GM18511 (cell line): ENCODE measurements at regions not wholly inside any gene's neighbourhood (a gene's known extent, or its start where the extent isn't known, plus 50 kb on each side); places are given as distances from the start of the nearest gene placed in this dataset.

Experiments used
- ATAC-seq: cut with Tn5 transposase; IDR thresholded peaks from one replicate; pipeline ENCODE4 v1.9.1; 2021; ENCODE audit warnings: mild to moderate bottlenecking, moderate library complexity; ENCODE audit not compliant: unreplicated experiment

DNA sequence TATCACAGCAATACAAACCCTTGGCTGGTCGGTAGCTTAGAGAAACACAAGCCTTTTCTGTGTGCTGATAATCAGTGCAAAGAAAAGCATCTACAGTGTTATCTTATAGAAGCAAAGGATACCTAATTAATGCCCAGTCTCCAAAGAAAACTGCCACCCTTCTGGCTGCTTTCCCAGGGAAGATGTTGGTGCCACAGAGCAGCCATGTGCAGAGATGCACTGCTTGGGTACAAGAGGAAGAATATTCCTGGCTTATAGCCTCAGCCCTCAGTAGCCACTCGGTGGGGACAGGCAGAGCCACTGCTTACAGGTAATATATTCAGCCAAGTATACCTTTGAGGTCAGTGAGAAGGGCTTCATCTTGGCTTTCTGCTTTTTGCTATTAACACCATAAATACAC, 185.3 kb downstream of the PCSK1 start:
- ATAC-seq: no peak

DNA sequence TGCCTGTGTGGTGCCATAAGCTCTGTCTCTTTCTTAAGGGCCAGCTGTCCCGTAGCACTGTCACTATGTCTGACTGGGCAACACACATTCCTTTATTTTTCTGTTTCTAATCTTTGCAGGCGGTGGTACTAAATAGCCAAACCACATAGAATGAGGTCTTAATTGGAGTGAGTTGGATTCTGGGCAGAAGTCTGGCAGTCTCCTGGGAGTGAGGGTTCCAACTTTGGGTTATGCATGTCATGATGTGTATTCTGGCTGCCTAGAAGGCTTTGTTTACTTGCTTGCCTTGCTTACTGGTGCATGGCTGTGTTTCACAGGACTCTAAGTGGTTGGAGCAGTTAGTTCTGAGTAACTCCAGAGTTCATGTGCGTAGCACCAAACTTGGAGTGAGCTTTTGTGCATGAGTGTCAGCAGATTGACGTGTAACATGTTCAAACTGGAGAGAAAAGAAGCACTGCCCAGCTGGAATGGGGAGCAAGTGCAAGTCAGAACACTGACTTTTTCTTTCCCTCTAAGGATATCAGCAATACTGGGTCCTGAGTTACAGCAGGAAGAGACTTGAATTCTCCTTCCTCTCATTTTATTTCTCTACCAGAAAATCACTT, 185.8 kb downstream of the PCSK1 start:
- ATAC-seq: no peak

DNA sequence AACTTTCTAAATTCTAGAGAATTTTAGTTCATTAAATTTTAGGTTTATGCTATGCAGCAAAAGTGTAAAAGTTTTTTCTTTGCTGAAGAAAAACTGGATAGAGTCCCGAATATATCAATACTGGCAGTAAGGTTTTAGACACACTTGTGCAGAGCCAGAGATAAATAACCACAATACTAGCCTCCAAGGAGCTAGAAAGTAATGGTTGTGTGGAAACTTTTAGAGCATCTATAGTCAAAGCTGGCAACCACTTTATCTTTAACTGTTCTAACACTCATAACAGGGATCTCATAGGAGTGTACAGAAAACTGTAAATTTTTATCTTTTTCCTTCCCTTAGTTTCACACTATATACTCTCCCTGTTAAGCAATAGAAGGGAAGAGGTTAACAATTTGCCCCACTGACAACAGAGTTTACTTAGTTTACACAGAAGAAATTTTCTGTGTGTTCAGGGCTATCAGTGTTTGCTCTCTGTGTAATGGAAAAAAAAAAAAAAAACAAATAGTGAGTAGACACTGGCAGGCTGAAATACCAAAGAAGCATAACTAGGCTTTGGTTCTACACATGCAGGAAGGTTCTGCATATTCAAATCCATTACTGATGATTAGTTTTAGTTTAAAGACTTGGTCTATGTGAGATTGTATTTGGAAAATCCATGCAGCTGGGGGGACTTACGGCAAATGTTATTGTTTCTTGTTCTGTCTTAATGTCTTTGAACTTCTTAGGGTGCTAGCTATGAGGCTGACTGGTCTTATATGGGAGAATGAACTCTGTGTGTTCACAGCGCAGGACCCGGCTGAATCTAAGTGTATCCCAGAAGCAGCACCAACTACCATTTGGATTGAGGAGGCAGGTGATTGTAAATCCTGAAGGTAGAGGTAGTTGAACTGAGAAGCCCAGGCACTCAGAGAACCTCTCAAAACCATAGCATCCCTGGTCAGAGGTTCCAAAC, 187.6 kb downstream of the PCSK1 start:
- no peak for ATAC-seq

DNA sequence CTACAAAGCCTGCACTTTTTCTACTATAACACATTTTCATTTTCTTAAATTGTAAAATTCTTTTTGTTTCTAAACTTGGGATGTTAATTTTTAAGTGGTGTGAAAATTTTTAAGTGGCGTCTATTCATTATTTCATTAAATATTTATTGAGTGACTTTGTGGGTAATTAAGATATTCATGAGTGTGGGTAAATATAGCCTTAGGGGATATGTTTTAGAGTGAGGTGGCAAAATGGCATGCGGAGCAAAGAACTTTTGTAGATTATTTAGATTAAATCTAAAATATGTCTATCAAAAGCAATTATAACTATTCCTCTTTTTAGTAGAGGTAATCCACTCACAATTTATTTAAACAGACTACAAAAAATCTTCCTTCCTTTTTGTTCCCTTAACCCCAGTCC, 188.4 kb downstream of the PCSK1 start:
- no peak for ATAC-seq

DNA sequence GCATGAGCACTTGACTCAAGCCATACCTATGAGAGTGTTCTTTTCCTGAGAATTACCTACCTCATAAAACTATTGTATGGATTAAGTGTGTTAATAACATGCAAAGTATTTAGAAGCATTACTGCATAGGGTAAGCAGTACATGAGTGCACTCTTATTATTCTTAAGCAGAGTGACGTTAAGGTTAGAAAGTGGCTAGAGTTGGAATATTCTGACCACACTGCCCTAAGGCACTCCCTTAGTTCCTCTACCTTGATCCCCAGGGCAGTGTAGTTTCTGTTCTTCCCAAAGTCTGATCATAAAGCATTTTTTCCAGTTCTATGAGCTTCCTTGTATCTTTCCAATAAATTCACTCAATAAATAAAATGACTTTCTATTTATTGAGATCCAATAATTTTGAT, 189.2 kb downstream of the PCSK1 start:
- ATAC-seq: no peak

DNA sequence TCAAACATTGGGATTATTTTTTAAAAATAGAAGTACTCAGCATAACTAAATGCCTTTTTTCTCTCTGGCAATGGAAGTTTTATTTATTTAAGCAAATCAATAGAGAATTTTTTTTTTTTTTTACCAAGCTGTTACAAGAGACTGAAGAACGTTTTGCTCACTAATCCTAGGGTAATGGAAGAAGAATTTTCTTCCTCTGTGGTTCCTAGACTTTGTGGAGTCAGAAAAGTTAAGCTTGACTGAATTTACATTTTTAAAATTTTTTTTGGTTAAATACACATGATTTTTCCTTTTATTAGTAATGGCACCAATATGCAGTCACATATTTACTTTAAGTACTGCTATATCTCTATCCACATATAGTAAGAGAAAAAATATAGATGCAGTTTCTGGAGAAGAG, 189.8 kb downstream of the PCSK1 start:
- no peak for ATAC-seq

DNA sequence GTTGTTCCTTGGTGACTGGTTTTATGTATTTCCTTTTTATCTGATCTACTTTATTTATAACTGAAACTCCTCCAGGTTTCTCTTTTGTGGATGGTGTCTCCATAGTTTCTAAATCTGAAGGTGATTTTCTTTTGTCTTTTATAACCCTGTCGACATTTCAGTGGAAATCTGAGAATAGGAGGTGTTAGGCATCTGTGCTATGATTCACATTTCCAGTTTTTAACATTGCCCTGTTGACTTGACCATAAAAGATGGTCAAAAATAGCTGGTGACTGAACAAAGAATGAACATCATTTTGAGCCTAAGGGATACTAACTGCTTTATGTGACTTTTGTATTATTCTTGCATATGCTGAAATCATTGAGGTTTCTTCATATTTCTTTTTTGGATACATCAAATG, 190.5 kb downstream of the PCSK1 start:
- no peak for ATAC-seq

DNA sequence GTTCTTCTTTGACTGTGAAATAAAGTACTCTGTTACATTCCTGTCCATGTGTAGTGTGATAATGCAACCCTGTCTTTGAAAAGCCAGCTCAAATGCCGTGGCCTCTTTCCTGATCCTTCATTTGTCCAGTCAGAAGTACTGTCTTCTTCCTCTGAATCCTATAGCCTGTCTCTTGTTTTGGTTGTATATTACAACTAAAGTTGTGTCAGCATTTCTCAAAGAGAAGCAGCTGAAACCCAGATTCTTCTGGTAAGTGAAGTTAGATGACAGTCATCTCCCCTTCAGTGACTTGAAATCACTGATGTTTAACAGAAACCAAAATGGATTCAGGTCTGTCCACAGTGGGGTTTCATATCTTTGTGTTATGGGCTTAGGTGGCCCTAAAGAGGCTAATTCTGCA, 196.2 kb downstream of the PCSK1 start:
- ATAC-seq: no peak

DNA sequence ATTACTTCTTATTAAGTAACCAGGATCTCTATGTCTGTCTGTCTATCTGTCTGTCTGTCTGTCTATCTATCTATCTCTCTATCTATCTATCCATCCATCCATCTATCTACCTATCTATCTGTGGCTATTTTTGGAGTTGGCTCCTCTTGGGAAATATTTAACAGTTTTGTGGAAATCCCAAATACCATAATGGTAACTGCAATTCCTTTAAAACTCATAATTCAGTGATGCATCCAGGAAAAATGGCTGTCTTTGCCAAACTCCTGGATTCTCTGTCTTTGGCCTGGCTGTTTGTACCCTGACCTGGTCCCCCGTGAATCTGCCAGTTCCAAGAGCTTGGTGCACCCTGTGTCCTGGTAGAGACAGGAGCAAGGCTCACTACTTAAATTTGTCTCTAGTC, 197.0 kb downstream of the PCSK1 start:
- ATAC-seq: no peak

DNA sequence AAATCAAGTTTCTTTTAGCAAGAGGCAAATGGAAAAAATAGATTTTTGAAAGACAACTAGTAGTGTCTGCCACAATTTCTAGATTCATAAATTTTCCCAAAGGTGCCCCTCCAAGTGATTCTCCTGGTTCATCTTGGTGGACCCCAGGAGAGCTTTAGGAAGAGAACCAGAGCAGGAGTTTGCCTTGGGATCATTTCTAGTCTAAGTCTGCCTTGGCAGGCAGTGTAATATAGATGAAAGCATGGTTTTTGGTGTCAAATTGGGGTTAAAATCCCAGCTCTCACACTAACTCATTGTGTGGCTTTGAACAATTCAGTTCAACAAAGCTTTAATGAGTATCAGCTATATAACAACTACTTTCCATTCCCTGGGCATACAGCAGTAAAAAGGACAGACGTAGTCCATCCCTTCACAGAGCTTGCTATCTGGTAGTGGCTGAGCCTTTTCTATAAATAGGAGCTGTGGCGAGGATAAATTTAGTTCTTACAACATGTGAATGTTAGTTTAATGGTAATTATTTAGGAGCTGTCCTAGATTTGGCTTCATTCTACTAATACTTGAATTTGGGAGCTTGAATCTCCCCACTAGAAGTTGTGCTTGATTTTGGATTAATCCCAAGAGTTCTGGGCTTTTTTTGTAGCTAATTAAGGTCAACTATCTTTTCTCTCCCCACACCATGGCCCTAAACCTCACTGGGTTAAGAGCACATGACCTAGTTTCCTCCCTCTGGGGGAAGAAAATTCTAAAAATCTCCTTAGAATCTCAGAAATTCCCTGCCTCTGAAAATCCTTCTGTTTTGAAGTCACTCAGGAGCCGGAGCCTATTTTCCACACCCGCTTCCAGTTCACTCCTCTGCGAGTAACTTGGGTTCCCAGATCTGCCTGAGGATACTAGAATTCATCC, 197.8 kb downstream of the PCSK1 start:
- no peak for ATAC-seq

DNA sequence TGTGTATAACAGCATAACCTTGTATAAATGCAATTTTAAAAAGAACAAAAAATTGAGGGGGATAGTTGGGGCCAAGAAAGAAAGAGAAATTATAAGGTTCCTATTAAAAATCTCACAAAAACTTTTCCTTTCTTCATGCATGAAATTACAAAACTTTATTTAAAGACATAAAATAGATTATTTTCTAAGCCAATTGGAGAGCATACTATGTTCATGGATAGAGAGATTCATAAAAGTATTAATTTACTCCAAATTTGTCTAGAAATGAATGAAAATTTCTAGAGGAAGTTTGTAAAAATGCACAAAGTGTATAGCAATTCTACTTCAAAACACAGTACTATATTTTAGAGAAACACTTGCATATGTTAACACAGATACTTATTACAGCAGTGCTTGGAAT, 200.4 kb downstream of the PCSK1 start:
- no peak for ATAC-seq

DNA sequence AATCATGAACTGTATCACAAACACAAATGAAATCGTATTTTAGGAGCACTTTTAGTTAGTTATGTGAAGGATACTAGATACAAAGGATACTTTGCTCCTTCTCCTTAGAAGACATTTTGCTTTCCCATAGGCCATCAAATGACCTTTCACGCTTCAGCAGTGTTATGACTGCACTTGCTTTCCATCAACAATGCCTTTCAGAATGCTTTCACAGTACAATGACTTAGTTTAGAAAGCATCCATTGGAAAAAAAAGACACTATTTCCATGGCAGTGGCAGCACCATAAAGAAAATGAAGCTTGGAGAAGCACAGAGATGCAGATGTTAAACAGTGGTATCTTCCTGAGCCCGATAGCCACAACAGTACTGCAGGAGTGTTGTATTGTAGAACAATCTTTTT, 203.9 kb downstream of the PCSK1 start:
- no peak for ATAC-seq

DNA sequence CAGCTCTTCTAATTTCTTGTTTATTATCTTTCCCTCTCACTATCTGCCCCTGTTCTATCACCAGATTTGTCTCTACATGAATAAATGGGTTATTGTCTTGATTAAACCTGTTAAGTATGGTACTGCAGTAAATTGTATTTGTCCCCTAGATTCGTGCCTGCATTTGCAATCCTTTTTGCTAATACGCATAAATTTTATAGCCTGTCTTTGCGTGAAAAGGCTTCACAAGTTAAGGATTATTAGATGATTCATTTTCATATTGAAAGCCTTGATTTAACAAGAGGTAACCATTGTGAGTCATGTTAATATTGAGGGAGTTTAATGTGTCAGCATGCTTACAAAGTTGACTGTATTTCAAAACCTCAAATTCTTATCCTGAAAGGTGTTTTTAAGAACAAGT, 204.6 kb downstream of the PCSK1 start:
- ATAC-seq: no peak

DNA sequence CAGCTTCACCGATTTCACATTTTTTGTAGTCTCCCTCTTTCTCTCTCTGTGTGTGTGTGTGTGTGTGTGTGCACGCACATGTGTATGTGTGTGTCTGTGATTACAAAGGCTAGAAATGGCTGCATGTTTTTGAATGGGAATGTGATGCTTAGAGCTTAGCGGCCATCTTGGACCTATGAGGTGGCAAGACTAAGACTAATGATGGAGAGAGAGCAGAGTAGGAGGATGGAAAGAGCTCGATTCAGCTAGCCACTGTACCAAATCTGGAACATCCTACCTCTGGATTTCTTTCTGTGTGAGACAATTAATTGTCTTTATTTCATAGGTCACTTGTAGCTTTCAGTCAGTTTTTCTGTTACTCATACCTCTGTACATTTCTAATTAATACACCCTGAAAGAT, 205.1 kb downstream of the PCSK1 start:
- ATAC-seq: no peak

DNA sequence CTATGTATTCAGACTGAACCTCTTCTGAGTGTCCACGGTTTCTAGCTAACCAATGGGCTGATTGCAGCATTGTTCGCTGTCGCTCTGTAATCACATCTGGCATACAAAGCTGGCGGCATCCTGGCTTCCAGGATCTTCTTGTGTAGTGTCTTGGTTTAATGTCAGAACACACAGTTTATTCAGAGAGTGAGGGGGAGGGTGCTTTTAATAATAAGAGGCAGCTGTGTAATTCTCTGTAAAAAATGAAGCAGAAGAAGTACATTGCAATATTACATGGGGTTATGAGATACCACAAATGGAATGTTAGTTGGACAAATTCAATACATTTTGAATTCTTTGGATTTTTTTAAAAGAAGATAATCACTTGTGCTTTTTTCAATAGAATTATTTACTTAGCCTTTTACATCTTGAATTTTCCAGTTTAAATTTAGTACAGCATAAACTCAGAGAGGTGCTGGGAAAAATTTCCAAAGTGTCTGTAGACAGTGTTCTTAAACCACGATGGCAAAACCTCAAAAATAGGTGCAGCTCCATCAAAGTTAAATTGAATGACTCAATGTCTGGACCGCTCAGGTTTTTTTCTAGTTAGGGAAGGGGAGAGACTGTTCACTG, 206.0 kb downstream of the PCSK1 start:
- no peak for ATAC-seq

DNA sequence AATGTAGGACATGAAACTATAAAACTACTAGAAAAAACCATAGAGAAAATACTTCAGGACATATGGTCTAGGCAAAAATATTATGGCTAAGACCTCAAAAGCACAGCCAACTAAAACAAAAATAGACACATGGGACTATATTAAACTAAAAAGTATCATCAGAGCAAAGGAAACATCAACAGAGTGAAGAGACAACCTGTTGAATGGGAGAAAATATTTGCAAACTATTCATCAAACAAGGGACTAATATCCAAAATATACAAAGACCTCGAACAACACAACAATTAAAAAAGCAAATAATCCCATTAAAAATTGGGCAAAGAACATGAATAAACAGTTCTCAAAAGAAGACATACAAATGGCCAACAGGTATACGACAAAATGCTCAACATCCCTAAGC, 210.9 kb downstream of the PCSK1 start:
- no peak for ATAC-seq

DNA sequence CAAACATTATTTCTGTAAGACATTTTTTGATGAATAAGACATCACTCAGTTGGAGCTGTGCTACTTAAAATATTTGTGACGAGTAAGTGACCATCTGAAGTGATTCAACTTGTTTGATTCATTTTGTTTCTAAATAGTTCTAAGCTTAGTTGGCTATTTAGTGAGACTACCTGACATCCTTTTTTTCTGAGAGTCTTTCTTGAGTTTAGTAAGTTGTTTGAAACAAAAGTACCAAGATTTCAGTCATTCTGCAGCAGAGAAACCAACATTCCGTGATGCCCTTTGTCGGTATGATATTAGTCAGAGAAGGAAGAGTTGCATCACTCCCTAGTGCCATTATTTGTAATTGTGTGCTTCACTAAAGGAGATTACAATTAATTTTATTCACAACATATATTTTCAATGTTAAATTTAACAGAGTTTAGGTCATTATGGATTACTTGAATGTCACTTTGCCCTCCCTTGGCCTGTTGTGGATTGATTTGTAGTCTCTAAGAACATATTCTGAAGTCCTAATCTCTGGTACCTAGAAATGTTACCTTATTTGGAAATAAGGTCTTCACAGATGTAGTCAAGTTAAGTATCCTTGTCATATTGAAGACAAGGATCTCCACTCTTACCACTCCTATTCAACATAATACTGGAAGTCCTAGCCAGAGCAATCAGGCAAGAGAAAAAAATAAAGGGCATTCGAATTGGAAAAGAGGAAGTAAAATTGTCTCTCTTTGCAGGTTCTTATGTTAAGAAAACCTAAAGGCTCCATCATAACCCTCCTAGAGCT, 212.2 kb downstream of the PCSK1 start:
- no peak for ATAC-seq

DNA sequence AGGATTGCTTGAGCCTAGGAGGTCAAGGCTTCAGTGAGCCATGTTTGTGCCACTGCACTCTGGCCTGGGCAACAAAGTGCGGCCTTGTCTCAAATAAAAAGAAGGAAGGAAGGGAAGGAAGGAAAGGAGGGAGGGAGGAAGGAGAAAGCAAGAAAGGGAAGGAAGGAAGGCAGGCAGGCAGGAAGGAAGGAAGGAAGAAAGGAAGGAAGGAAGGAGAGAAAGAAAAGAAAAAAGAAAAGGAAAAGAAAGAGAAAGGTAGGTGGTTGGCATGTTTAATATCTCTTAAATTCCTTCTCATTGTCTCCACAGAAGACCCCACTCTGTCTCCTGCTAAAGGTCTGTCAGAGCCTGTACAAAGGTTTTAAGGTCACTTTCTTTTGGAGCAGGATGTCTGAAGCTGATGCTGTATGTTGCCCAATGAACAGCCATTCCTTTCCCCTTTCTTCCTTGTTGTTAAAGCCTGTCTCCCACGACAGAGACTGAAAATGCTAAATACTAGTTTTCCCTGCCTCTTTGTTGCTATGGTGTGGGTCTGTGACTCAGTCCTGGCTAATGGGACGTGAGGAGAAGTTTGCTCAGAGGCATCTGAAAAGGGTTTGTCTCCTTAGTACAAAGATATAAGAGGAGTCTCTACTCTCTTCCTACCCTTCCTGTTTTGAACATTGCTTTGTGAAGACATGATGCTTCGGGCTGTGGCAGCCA, 213.3 kb downstream of the PCSK1 start:
- ATAC-seq: no peak

DNA sequence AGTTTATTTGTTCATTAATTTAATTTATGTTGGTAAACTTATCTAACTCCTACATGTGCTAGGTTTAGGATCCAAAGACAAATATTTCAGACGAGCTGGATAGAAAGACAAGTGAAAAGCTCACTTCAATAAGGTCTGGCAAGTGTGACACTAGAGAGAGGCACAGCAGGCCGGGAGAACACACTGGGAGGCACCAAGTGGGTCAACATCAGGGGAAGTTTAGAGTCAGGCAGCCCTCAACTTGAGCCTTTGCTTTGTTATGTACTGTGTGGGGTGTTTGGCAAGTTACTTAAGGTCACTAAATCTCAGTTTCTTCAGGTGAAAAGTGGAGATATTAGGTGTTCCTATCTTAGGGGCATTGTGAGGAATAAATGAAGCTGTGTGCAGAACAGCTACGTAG, 214.4 kb downstream of the PCSK1 start:
- ATAC-seq: no peak
